Testis (tissue), 2 donors: ENCODE measurements at regions not wholly inside any gene's neighbourhood (a gene's known extent, or its start where the extent isn't known, plus 50 kb on each side); places are given as distances from the start of the nearest gene placed in this dataset.
"Not testable (repeated sequence)": the region's sequence is repeated elsewhere in the genome, so short reads cannot be mapped to it uniquely, and the experiment has no call there.

Experiments
- CTCF ChIP-seq, 3 experiments: fragments of 450-650 bp in 2 of 3; fragments of 200-600 bp in 1 of 3; sonication (generic) in 1 of 3; IDR thresholded peaks; one replicate each; pipeline ENCODE4 v1.5.1; 2016 to 2019; ENCODE audit warnings: antibody characterized with exemption in 3 of 3, mild to moderate bottlenecking in 2 of 3, moderate library complexity in 1 of 3
- POLR2A ChIP-seq: fragments of 450-650 bp; IDR thresholded peaks from one replicate; pipeline ENCODE4 v1.6.1; 2017; ENCODE audit warnings: antibody characterized with exemption, mild to moderate bottlenecking, moderate library complexity

DNA sequence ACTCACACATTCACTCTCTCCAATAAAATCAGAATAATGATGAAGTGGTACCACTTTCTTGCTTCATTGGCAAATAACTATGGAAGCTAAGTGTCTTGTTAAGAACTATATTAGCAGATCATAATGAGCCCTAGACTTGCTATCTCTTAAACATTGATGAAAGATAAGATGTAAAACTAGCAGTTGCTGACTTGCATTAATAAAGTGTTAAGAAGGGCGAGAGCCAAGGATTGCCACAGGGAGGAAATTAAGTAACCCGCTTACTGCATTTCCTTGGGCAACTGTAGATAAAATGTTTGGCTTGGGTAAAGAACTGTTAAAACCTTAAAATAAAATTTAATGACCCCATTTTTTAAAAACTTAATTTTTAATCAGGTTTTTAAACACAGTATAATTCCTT is 167.0 kb downstream of the SPATA31A6 start:
- not testable (repeated sequence) for TF ChIP-seq CTCF (IDR thresholded peaks at IDR 0.05); POLR2A
